ENCODE measurements at regions not wholly inside any gene's neighbourhood (a gene's known extent, or its start where the extent isn't known, plus 50 kb on each side); places are given as distances from the start of the nearest gene placed in this dataset.

- TF ChIP-seq CTCF (IDR thresholded peaks at IDR 0.05; ENCODE audit: low read depth, low read length) (no peak), EZH2phosphoT487 (IDR thresholded peaks at IDR 0.05; ENCODE audit: low read depth) (no peak)
These were observed 735.7 kb upstream of the CXADR start for GRCh38 chr21:16777041-16777720.
